HG02571 (cell line): ENCODE measurements at regions not wholly inside any gene's neighbourhood (a gene's known extent, or its start where the extent isn't known, plus 50 kb on each side); places are given as distances from the start of the nearest gene placed in this dataset.

Source experiments
- ATAC-seq: cut with Tn5 transposase; IDR thresholded peaks from one replicate; pipeline ENCODE4 v1.9.1; 2021; ENCODE audit warnings: mild to moderate bottlenecking, moderate library complexity; ENCODE audit not compliant: unreplicated experiment

GRCh38 chr9:21657966-21658667, 144.3 kb upstream of the MTAP start:
- ATAC-seq = no peak

- ATAC-seq = no peak
Observed at GRCh38 chr9:21660976-21661375, 141.5 kb upstream of the MTAP start.

- no peak for ATAC-seq
Observed at GRCh38 chr9:21661626-21662025, 140.8 kb upstream of the MTAP start.

- no peak for ATAC-seq
Observed at GRCh38 chr9:21668516-21668915, 133.9 kb upstream of the MTAP start.

- ATAC-seq = no peak
Observed at GRCh38 chr9:21669701-21670100, 132.7 kb upstream of the MTAP start.

GRCh38 chr9:21670374-21670773, 132.1 kb upstream of the MTAP start:
- ATAC-seq = no peak

GRCh38 chr9:21672140-21672539, 130.3 kb upstream of the MTAP start:
- ATAC-seq = no peak

GRCh38 chr9:21672761-21673160, 129.7 kb upstream of the MTAP start:
- ATAC-seq = no peak

GRCh38 chr9:21674894-21675293, 127.5 kb upstream of the MTAP start:
- ATAC-seq = no peak

- no peak for ATAC-seq
Observed at GRCh38 chr9:21677387-21677786, 125.0 kb upstream of the MTAP start.

- ATAC-seq = no peak
Observed at GRCh38 chr9:21677834-21678233, 124.6 kb upstream of the MTAP start.

GRCh38 chr9:21679432-21679831, 123.0 kb upstream of the MTAP start:
- ATAC-seq = no peak

GRCh38 chr9:21680590-21680989, 121.8 kb upstream of the MTAP start:
- ATAC-seq = no peak

- no peak for ATAC-seq
Observed at GRCh38 chr9:21681641-21682040, 120.8 kb upstream of the MTAP start.

GRCh38 chr9:21682381-21682780, 120.1 kb upstream of the MTAP start:
- no peak for ATAC-seq

- ATAC-seq = no peak
Observed at GRCh38 chr9:21682981-21683380, 119.5 kb upstream of the MTAP start.

GRCh38 chr9:21683484-21684175, 118.8 kb upstream of the MTAP start:
- no peak for ATAC-seq

GRCh38 chr9:21684231-21684630, 118.2 kb upstream of the MTAP start:
- no peak for ATAC-seq

- no peak for ATAC-seq
Observed at GRCh38 chr9:21684831-21685362, 117.5 kb upstream of the MTAP start.

GRCh38 chr9:21685502-21685901, 116.9 kb upstream of the MTAP start:
- ATAC-seq = no peak

- no peak for ATAC-seq
Observed at GRCh38 chr9:21686738-21687137, 115.7 kb upstream of the MTAP start.

GRCh38 chr9:21687351-21687750, 115.1 kb upstream of the MTAP start:
- ATAC-seq = no peak
